A673 (cell line): ENCODE measurements at regions not wholly inside any gene's neighbourhood (a gene's known extent, or its start where the extent isn't known, plus 50 kb on each side); places are given as distances from the start of the nearest gene placed in this dataset.

ENCODE experiments used
- EZH2 ChIP-seq: fragments of 200-600 bp; sonication (generic); IDR thresholded peaks from 2 replicates; pipeline ENCODE4 v1.6.1; 2017; ENCODE audit warnings: borderline replicate concordance, low read depth, mild to moderate bottlenecking, mixed read lengths, antibody characterized with exemption, low read length; ENCODE audit not compliant: poor library complexity, severe bottlenecking
- TF ChIP-seq, protein P1 (sequence below): fragments of 300-800, 200-600 bp; sonication (generic); conservative IDR thresholded peaks from 2 replicates; pipeline ENCODE4 v1.5.1; 2017; ENCODE audit warnings: low read depth, mild to moderate bottlenecking, antibody characterized with exemption, low read length, moderate library complexity, mixed read lengths

DNA sequence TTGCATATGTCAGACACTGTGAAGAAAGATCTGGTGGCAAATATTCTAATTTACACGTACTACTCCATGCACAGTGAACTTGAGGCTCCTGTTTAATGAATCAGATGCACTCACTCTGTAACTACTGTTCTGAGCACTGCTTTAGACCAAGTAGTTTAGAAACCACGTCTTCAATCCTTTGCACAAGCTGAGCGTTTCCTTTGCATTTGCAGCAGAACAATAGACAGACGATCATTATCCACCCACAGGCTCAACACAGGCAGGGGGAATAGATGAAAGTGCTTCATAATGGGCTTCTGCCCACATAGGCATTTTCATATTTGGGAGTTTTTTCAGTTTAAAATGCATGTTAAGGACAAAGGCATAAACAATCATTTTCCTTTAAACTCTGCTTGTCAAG is 423.3 kb upstream of the ADAMTS16 start:
- TF ChIP-seq, protein P1, sequence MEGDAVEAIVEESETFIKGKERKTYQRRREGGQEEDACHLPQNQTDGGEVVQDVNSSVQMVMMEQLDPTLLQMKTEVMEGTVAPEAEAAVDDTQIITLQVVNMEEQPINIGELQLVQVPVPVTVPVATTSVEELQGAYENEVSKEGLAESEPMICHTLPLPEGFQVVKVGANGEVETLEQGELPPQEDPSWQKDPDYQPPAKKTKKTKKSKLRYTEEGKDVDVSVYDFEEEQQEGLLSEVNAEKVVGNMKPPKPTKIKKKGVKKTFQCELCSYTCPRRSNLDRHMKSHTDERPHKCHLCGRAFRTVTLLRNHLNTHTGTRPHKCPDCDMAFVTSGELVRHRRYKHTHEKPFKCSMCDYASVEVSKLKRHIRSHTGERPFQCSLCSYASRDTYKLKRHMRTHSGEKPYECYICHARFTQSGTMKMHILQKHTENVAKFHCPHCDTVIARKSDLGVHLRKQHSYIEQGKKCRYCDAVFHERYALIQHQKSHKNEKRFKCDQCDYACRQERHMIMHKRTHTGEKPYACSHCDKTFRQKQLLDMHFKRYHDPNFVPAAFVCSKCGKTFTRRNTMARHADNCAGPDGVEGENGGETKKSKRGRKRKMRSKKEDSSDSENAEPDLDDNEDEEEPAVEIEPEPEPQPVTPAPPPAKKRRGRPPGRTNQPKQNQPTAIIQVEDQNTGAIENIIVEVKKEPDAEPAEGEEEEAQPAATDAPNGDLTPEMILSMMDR = no peak
- TF ChIP-seq EZH2 = no peak
